ENCODE measurements at regions not wholly inside any gene's neighbourhood (a gene's known extent, or its start where the extent isn't known, plus 50 kb on each side); places are given as distances from the start of the nearest gene placed in this dataset.

GRCh38 chr7:51368334-51368733, 51.7 kb upstream of the COBL start:
- Mint-ChIP-seq H3K27ac (no peak overlapping the region), H3K4me3 (ENCODE audit: low read depth) (no peak overlapping the region), H3K4me1 (ENCODE audit: low read depth) (peaks cover 4% of the 10 kb centered on the region), H3K9me3 (ENCODE audit: low read depth) (no peaks in the 10 kb centered on the region), H3K27me3 (peaks cover 11% of the 10 kb centered on the region), H3K36me3 (ENCODE audit: insufficient read depth) (no peaks in the 10 kb centered on the region)
- no peak for TF ChIP-seq CTCF (IDR thresholded peaks at IDR 0.05; ENCODE audit: unreplicated experiment)
- no peak for DNase-seq (ENCODE audit: low spot score, unreplicated experiment)

- peaks cover 11% of the 10 kb centered on the region for H3K27me3 Mint-ChIP-seq
- H3K36me3 Mint-ChIP-seq (ENCODE audit: insufficient read depth): no peaks in the 10 kb centered on the region
- peaks cover 4% of the 10 kb centered on the region for H3K4me1 Mint-ChIP-seq (ENCODE audit: low read depth)
- no peak for TF ChIP-seq CTCF (IDR thresholded peaks at IDR 0.05; ENCODE audit: unreplicated experiment)
- H3K4me3 Mint-ChIP-seq (ENCODE audit: low read depth): no peak overlapping the region
- no peak overlapping the region for H3K27ac Mint-ChIP-seq
- DNase-seq (ENCODE audit: low spot score, unreplicated experiment): no peak
- H3K9me3 Mint-ChIP-seq (ENCODE audit: low read depth): peaks cover 3% of the 10 kb centered on the region
Observed at GRCh38 chr7:51367614-51367968, 51.0 kb upstream of the COBL start.

GRCh38 chr7:51366930-51367613, 50.5 kb upstream of the COBL start:
- H3K4me1 Mint-ChIP-seq (ENCODE audit: low read depth): peaks cover 4% of the 10 kb centered on the region
- H3K36me3 Mint-ChIP-seq (ENCODE audit: insufficient read depth): no peaks in the 10 kb centered on the region
- H3K4me3 Mint-ChIP-seq (ENCODE audit: low read depth): no peak overlapping the region
- H3K27ac Mint-ChIP-seq: no peak overlapping the region
- H3K9me3 Mint-ChIP-seq (ENCODE audit: low read depth): peaks cover 8% of the 10 kb centered on the region
- H3K27me3 Mint-ChIP-seq: peaks cover 11% of the 10 kb centered on the region
- DNase-seq (ENCODE audit: low spot score, unreplicated experiment): peak; percentile 30
- TF ChIP-seq CTCF (IDR thresholded peaks at IDR 0.05; ENCODE audit: unreplicated experiment): peak; percentile 80

All from progenitor cell of endocrine pancreas (in vitro differentiated cells).